GM23338 (cell line): ENCODE measurements at regions not wholly inside any gene's neighbourhood (a gene's known extent, or its start where the extent isn't known, plus 50 kb on each side); places are given as distances from the start of the nearest gene placed in this dataset.

Source experiments
- ATAC-seq: fragments of 200-7000 bp; cut with Tn5 transposase; 3 replicates; pipeline ENCODE4 v1.9.1; 2020
- DNase-seq: peaks from one replicate; pipeline ENCODE4 v3.0.0-alpha.2; 2015; ENCODE audit warnings: low spot score
- H2AFZ ChIP-seq: fragments of 200-600 bp; sonication (generic); 2 replicates; pipeline ENCODE4 v1.8.0; 2016; ENCODE audit warnings: antibody characterized with exemption, mild to moderate bottlenecking, moderate library complexity
- H3F3A ChIP-seq: fragments of 200-600 bp; sonication (generic); replicated peaks from 2 replicates; pipeline ENCODE4 v1.8.0; 2017; ENCODE audit warnings: antibody characterized with exemption, mixed run types, low read depth
- H3K27ac ChIP-seq: fragments of 200-600 bp; sonication (generic); 2 replicates; pipeline ENCODE4 v1.6.1; 2016; ENCODE audit warnings: low read depth
- H3K27me3 ChIP-seq: fragments of 200-600 bp; sonication (generic); 2 replicates; pipeline ENCODE4 v1.8.0; 2016; ENCODE audit warnings: mild to moderate bottlenecking, mixed run types, moderate library complexity; ENCODE audit not compliant: insufficient read depth
- H3K36me3 ChIP-seq: fragments of 200-600 bp; sonication (generic); 2 replicates; pipeline ENCODE4 v1.8.0; 2016; ENCODE audit warnings: mild to moderate bottlenecking; ENCODE audit not compliant: insufficient read depth
- H3K4me1 ChIP-seq: fragments of 200-600 bp; sonication (generic); 2 replicates; pipeline ENCODE4 v1.8.0; 2016; ENCODE audit warnings: mild to moderate bottlenecking, moderate library complexity; ENCODE audit not compliant: insufficient read depth
- H3K4me2 ChIP-seq: fragments of 200-600 bp; sonication (generic); 2 replicates; pipeline ENCODE4 v1.7.1; 2017; ENCODE audit warnings: mixed run types
- H3K4me3 ChIP-seq: fragments of 200-600 bp; sonication (generic); 2 replicates; pipeline ENCODE4 v1.6.1; 2016; ENCODE audit warnings: mixed run types
- H3K79me2 ChIP-seq: fragments of 200-600 bp; sonication (generic); replicated peaks from 2 replicates; pipeline ENCODE4 v1.8.0; 2017; ENCODE audit warnings: mild to moderate bottlenecking; ENCODE audit not compliant: insufficient read depth
- H3K9me2 ChIP-seq: fragments of 200-600 bp; sonication (generic); 2 replicates; pipeline ENCODE4 v1.8.0; 2017; ENCODE audit not compliant: insufficient read depth
- H4K20me1 ChIP-seq: fragments of 200-600 bp; sonication (generic); replicated peaks from 2 replicates; pipeline ENCODE4 v1.8.0; 2017; ENCODE audit warnings: mild to moderate bottlenecking; ENCODE audit not compliant: insufficient read depth
- H3K27ac Mint-ChIP-seq: 2 replicates; pipeline ENCODE4 v1.8.0; 2020; ENCODE audit warnings: inconsistent platforms, mild to moderate bottlenecking, moderate library complexity, mixed read lengths
- H3K27me3 Mint-ChIP-seq: 3 replicates; pipeline ENCODE4 v1.8.0; 2022; ENCODE audit warnings: low read depth, mild to moderate bottlenecking, moderate library complexity, mixed read lengths, inconsistent platforms; ENCODE audit not compliant: insufficient read depth, poor library complexity
- H3K36me3 Mint-ChIP-seq: 3 replicates; pipeline ENCODE4 v1.8.0; 2021; ENCODE audit warnings: low read depth, mild to moderate bottlenecking, inconsistent platforms, moderate library complexity, mixed read lengths
- H3K4me1 Mint-ChIP-seq: 3 replicates; pipeline ENCODE4 v1.8.0; 2020; ENCODE audit warnings: mild to moderate bottlenecking, inconsistent platforms, mixed read lengths
- H3K4me3 Mint-ChIP-seq: 3 replicates; pipeline ENCODE4 v1.8.0; 2021; ENCODE audit warnings: moderate library complexity, mild to moderate bottlenecking, inconsistent platforms, mixed read lengths
- H3K9me3 Mint-ChIP-seq: 3 replicates; pipeline ENCODE4 v1.8.0; 2020; ENCODE audit warnings: moderate library complexity, mild to moderate bottlenecking, inconsistent platforms, mixed read lengths
- CREB1 ChIP-seq: fragments of 250-450 bp; sonication (Bioruptor Pico); IDR thresholded peaks from 2 replicates; pipeline ENCODE4 v1.5.0; 2020; ENCODE audit warnings: low read depth, mild to moderate bottlenecking, moderate library complexity
- CTCF ChIP-seq, 2 experiments: fragments of 200-600 bp in 1 of 2; sonication (generic) in 1 of 2; conservative IDR thresholded peaks; 2 replicates each; pipeline versions ENCODE4 v1.5.1 to v1.6.1; 2016 to 2017; ENCODE audit warnings: antibody characterized with exemption in 2 of 2, low read depth in 2 of 2, mild to moderate bottlenecking in 2 of 2, moderate library complexity in 1 of 2
- EZH2 ChIP-seq: fragments of 200-600 bp; sonication (generic); IDR thresholded peaks from one replicate; pipeline ENCODE4 v1.8.0; 2017; ENCODE audit warnings: antibody characterized with exemption, mild to moderate bottlenecking, low read depth; ENCODE audit not compliant: unreplicated experiment
- EZH2phosphoT487 ChIP-seq: fragments of 200-600 bp; sonication (generic); IDR thresholded peaks from one replicate; pipeline ENCODE4 v1.8.1; 2018; ENCODE audit warnings: antibody characterized with exemption; ENCODE audit not compliant: unreplicated experiment
- JUNB ChIP-seq: IDR thresholded peaks from one replicate; pipeline ENCODE4 v1.6.1; 2016; ENCODE audit warnings: antibody characterized with exemption; ENCODE audit not compliant: unreplicated experiment
- NANOG ChIP-seq: IDR thresholded peaks from 2 replicates; pipeline ENCODE4 v1.6.1; 2016; ENCODE audit warnings: antibody characterized with exemption, borderline replicate concordance
- POLR2AphosphoS5 ChIP-seq: IDR thresholded peaks from 2 replicates; pipeline ENCODE4 v1.6.1; 2016; ENCODE audit warnings: antibody characterized with exemption, low read depth
- REST ChIP-seq: IDR thresholded peaks from one replicate; pipeline ENCODE4 v1.6.1; 2018; ENCODE audit warnings: antibody characterized with exemption; ENCODE audit not compliant: unreplicated experiment
- STAT1 ChIP-seq: IDR thresholded peaks from one replicate; pipeline ENCODE4 v1.6.1; 2016; ENCODE audit warnings: antibody characterized with exemption; ENCODE audit not compliant: unreplicated experiment
- ZNF114 ChIP-seq: fragments of 250-450 bp; sonication (Bioruptor Pico); IDR thresholded peaks from 2 replicates; pipeline ENCODE4 v1.5.0; 2020; ENCODE audit warnings: mild to moderate bottlenecking, moderate library complexity
- ZNF331 ChIP-seq: fragments of 250-450 bp; sonication (Bioruptor Pico); IDR thresholded peaks from 2 replicates; pipeline ENCODE4 v1.5.0; 2020; ENCODE audit warnings: low read depth, mild to moderate bottlenecking, moderate library complexity
- ZNF462 ChIP-seq: fragments of 250-450 bp; sonication (Bioruptor Pico); IDR thresholded peaks from 2 replicates; pipeline ENCODE4 v1.5.0; 2020; ENCODE audit warnings: mild to moderate bottlenecking, moderate library complexity
- TF ChIP-seq, protein P1 (sequence below): IDR thresholded peaks from 2 replicates; pipeline ENCODE4 v1.6.1; 2016; ENCODE audit warnings: antibody characterized with exemption

DNA sequence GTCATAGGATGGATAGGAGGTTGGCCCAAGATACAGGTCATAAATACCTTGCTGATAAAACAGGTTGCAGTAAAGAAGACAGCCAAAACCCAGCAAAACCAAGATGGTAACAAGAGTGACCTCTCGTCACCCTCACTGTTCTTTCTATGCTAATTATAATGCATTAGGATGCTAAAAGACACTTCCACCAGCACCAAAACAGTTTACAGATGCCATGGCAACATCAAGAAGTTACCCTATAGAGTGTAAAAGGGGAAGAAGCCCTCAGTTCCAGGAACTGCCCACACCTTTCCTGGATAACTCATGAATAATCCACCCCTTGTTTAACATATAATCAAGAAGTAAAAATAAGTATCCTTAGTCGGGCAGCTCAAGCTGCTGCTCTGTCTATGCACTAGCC lies 671.9 kb downstream of the PTPRC start:
- H3K4me1 ChIP-seq = peaks cover 24% of the 10 kb centered on the region
- H3K36me3 ChIP-seq = no peaks in the 10 kb centered on the region
- H3K27ac ChIP-seq = no peak overlapping the region
- no peaks in the 10 kb centered on the region for H4K20me1 ChIP-seq
- no peak overlapping the region for H3K4me2 ChIP-seq
- Mint-ChIP-seq H3K27me3 (no peaks in the 10 kb centered on the region), H3K36me3 (no peaks in the 10 kb centered on the region), H3K4me3 (no peak overlapping the region), H3K27ac (no peak overlapping the region), H3K9me3 (no peaks in the 10 kb centered on the region), H3K4me1 (peaks cover 36% of the 10 kb centered on the region)
- peak; percentile 62 for DNase-seq
- H3F3A ChIP-seq = no peaks in the 10 kb centered on the region
- H3K4me3 ChIP-seq = no peak overlapping the region
- no peaks in the 10 kb centered on the region for H3K27me3 ChIP-seq
- TF ChIP-seq ZNF114 (CRISPR knock-in tag) = no peak
- TF ChIP-seq POLR2AphosphoS5 = no peak
- TF ChIP-seq EZH2phosphoT487 = no peak
- TF ChIP-seq ZNF331 (CRISPR knock-in tag) = no peak
- TF ChIP-seq STAT1 = no peak
- no peak for TF ChIP-seq NANOG
- TF ChIP-seq, protein P1, sequence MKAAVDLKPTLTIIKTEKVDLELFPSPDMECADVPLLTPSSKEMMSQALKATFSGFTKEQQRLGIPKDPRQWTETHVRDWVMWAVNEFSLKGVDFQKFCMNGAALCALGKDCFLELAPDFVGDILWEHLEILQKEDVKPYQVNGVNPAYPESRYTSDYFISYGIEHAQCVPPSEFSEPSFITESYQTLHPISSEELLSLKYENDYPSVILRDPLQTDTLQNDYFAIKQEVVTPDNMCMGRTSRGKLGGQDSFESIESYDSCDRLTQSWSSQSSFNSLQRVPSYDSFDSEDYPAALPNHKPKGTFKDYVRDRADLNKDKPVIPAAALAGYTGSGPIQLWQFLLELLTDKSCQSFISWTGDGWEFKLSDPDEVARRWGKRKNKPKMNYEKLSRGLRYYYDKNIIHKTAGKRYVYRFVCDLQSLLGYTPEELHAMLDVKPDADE = no peak
- no peak for TF ChIP-seq CTCF (conservative IDR thresholded peaks at IDR 0.05; ENCODE audit: low read depth in 2 of 2)
- no peak for TF ChIP-seq REST
- no peak for TF ChIP-seq JUNB
- TF ChIP-seq EZH2 = no peak
- no peak for TF ChIP-seq CREB1 (CRISPR knock-in tag)
- no peak for TF ChIP-seq ZNF462 (CRISPR knock-in tag)
- no peaks in the 10 kb centered on the region for H3K9me2 ChIP-seq
- ATAC-seq = peak; percentile 65
- H3K79me2 ChIP-seq = no peaks in the 10 kb centered on the region
- no peak overlapping the region for H2AFZ ChIP-seq
